ENCODE measurements at regions not wholly inside any gene's neighbourhood (a gene's known extent, or its start where the extent isn't known, plus 50 kb on each side); places are given as distances from the start of the nearest gene placed in this dataset.

- Mint-ChIP-seq H3K27ac (peak overlapping the region; percentile 50), H3K4me3 (no peak overlapping the region), H3K36me3 (peaks cover 8% of the 10 kb centered on the region; the same call in 1 of the 2 replicates), H3K4me1 (peaks cover 17% of the 10 kb centered on the region), H3K9me3 (no peaks in the 10 kb centered on the region), H3K27me3 (ENCODE audit: low read depth) (no peaks in the 10 kb centered on the region)
- ChIA-PET CTCF (interaction anchor here (2.1 kb wide), 1 partner anchor 61 kb away, joined by 6 read pairs; no protein-coding TSS in a partner anchor), POLR2A (no interaction called here)
- no peak for TF ChIP-seq ZNF512 (CRISPR knock-in tag; IDR thresholded peaks at IDR 0.05; ENCODE audit: borderline replicate concordance)
- no peak for TF ChIP-seq RORB (CRISPR knock-in tag; IDR thresholded peaks at IDR 0.05)
- no peak for TF ChIP-seq IRF2 (CRISPR knock-in tag; IDR thresholded peaks at IDR 0.05; ENCODE audit: borderline replicate concordance, low read depth)
- no peak for TF ChIP-seq NR3C1 (CRISPR knock-in tag; conservative IDR thresholded peaks at IDR 0.05; ENCODE audit: low read depth)
- peak; percentile 86; the same call in 1 of the 2 replicates for TF ChIP-seq ZNF121 (CRISPR knock-in tag; IDR thresholded peaks at IDR 0.05)
- TF ChIP-seq NFYB (CRISPR knock-in tag; conservative IDR thresholded peaks at IDR 0.05; ENCODE audit: low read depth): no peak
- TF ChIP-seq GTF2I (CRISPR knock-in tag; conservative IDR thresholded peaks at IDR 0.05): peak; percentile 64; the same call in 1 of the 2 replicates
- no peak for TF ChIP-seq ATF1 (CRISPR knock-in tag; IDR thresholded peaks at IDR 0.05)
- TF ChIP-seq ELF4 (CRISPR knock-in tag; IDR thresholded peaks at IDR 0.05; ENCODE audit: low read depth): no peak
- no peak for TF ChIP-seq FOXP1 (CRISPR knock-in tag; IDR thresholded peaks at IDR 0.05; ENCODE audit: borderline replicate concordance)
- TF ChIP-seq ZNF138 (CRISPR knock-in tag; conservative IDR thresholded peaks at IDR 0.05): no peak
- no peak for DNase-seq (ENCODE audit: low spot score)
- ATAC-seq: no peak
Observed at GRCh38 chr19:7415857-7416371, 67.2 kb downstream of the ARHGEF18 start.

- CTCF ChIA-PET: no interaction called here
Observed at GRCh38 chr19:7417671-7418324, 69.1 kb downstream of the ARHGEF18 start.

GRCh38 chr19:7418596-7418995, 69.9 kb downstream of the ARHGEF18 start:
- Mint-ChIP-seq H3K36me3 (no peaks in the 10 kb centered on the region), H3K9me3 (no peaks in the 10 kb centered on the region), H3K27ac (no peak overlapping the region), H3K4me3 (no peak overlapping the region), H3K4me1 (peaks cover 17% of the 10 kb centered on the region), H3K27me3 (ENCODE audit: low read depth) (no peaks in the 10 kb centered on the region)
- no peak for ATAC-seq
- POLR2A ChIA-PET: no interaction called here
- no peak for DNase-seq (ENCODE audit: low spot score)
- CTCF ChIA-PET: interaction anchor here (0.5 kb wide), 1 partner anchor 149 kb away, joined by 3 read pairs; no protein-coding TSS in a partner anchor
- TF ChIP-seq CREB1 (CRISPR knock-in tag; IDR thresholded peaks at IDR 0.05) (no peak), SMAD4 (CRISPR knock-in tag; IDR thresholded peaks at IDR 0.05) (no peak), NR1H2 (CRISPR knock-in tag; IDR thresholded peaks at IDR 0.05) (no peak), E2F5 (CRISPR knock-in tag; IDR thresholded peaks at IDR 0.05) (no peak), ZNF396 (CRISPR knock-in tag; IDR thresholded peaks at IDR 0.05; ENCODE audit: borderline replicate concordance) (no peak), ZNF219 (CRISPR knock-in tag; IDR thresholded peaks at IDR 0.05; ENCODE audit: borderline replicate concordance) (no peak), MAX (CRISPR knock-in tag; IDR thresholded peaks at IDR 0.05) (no peak), JUN (CRISPR knock-in tag; IDR thresholded peaks at IDR 0.05) (no peak), PRDM15 (CRISPR knock-in tag; IDR thresholded peaks at IDR 0.05) (no peak), ZNF532 (CRISPR knock-in tag; IDR thresholded peaks at IDR 0.05; ENCODE audit: borderline replicate concordance) (no peak)

More at GRCh38 chr19:7417671-7418324, 69.1 kb downstream of the ARHGEF18 start:
- no peak for TF ChIP-seq TP53 (CRISPR knock-in tag; IDR thresholded peaks at IDR 0.05)
- no peak for TF ChIP-seq GTF2I (CRISPR knock-in tag; conservative IDR thresholded peaks at IDR 0.05)
- no peak for TF ChIP-seq PRRX2 (CRISPR knock-in tag; IDR thresholded peaks at IDR 0.05)
- no peak for TF ChIP-seq NR1H2 (CRISPR knock-in tag; IDR thresholded peaks at IDR 0.05)
- DNase-seq (ENCODE audit: low spot score) (no peak), ATAC-seq (no peak; the same call in none of the 2 replicates)
- Mint-ChIP-seq H3K27ac (peak overlapping the region; percentile 5), H3K27me3 (ENCODE audit: low read depth) (no peaks in the 10 kb centered on the region), H3K36me3 (0 out of 2 replicates have a peak, but pooled peaks cover 1% of the 10 kb centered on the region), H3K9me3 (no peaks in the 10 kb centered on the region), H3K4me1 (peaks cover 17% of the 10 kb centered on the region), H3K4me3 (no peak overlapping the region)
- POLR2A ChIA-PET: no interaction called here

Data from WTC11 (cell line).